Activated gamma-delta T cell treated with Interleukin-2 at 50 U/mL for 16 hours (primary cell): ENCODE measurements at regions not wholly inside any gene's neighbourhood (a gene's known extent, or its start where the extent isn't known, plus 50 kb on each side); places are given as distances from the start of the nearest gene placed in this dataset.
"Not testable (repeated sequence)": the region's sequence is repeated elsewhere in the genome, so short reads cannot be mapped to it uniquely, and the experiment has no call there.

Experiments
- DNase-seq: peaks from one replicate; pipeline ENCODE4 v3.0.0-alpha.2; 2020

DNA sequence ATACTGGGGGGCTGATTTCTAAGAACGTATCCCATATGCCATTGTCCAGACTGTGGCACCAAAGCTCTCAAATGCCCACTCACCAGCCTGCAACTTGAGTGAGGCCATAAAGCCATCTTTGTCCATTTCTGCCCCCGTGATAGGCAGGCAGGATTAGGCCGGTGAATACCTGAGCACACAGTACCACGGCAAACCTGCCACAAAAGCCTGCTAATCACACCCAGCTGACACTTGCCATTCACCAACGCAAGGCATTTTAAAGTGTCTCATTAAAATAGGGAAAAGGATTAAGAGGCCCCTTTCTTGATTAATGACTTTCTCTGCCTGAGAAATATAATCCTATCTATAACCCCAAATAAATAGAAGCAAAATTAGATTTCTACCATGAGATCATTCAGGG is 111.4 kb upstream of the NANOS1 start:
- DNase-seq: no peak

DNA sequence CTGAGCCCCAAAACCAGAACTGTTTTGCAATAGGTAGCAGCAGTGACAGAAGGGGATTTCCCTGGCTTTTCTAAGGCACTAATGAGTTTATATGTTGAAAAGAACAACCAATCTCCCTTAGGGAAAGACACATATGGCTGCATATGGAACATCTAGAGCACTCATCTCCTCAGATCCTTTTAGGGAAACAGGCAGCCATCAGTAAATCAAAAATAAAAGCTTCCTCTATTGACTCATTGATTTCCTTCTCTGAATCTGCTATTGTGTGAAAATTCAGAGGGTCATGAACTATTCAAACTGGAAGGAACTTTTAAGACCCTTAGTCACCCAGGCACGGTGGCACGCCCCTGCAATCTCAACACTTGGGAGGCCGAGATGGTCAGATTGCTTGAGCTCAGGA is 110.9 kb upstream of the NANOS1 start:
- DNase-seq: no peak

GRCh38 chr10:118920206-118920605 is 109.3 kb upstream of the NANOS1 start:
- DNase-seq: no peak

DNA sequence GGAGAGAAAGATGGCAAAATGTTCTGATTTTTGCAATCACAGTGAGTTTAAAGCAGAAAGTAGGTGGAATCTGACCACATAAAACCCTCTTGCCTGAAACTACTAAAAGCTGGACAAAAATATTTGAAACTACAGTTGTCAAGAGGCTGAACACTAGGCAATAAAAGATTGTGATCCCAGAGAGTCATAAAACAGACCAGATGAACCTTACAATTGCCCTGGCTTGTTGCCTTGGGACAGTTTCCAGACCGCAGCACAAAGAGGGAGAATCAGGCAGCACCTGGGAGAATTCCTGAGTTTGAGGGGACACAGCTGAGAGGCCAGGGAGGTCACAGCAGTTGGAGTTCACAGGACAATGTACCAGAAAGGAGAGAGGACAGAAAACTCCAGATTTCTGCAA is 107.3 kb upstream of the NANOS1 start:
- DNase-seq: no peak

DNA sequence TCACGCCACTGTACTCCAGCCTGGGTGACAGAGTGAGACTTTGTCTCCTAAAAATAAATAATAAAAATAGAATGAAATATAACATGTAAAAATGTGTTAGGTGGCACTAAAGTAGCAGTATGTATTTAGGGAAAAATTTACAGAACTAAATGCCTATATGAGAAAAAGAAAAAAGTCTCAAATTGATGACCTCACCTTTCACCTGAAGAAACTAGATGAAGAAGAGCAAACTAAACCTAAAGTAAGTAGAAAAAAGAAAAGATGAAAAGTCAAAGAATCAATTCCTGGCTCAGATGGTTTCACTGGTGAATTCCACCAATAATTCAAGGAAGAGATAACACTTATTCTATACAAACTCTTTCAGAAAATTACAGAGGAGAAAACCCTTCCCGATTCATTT is 106.5 kb upstream of the NANOS1 start:
- no peak for DNase-seq

DNA sequence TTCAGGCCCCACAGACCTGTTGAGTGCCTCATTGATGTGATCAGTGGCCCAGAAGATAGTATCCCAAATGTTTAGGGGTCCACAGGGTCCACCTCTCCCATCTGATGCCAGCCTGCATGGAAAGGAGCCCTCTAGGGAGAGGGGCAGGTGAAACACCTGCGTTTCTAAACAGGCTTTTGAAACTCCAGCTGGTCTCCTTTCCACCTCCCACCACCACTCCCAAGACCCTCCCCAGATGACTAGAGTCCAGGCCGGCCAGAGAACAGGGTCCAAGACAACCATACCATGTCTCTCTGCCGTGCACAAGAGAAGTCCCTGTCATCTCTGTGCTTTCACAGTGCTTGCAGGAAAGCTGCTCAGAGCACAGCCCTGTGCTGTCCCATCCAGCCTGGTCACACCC is 105.0 kb upstream of the NANOS1 start:
- no peak for DNase-seq

GRCh38 chr10:118925404-118926071 is 104.0 kb upstream of the NANOS1 start:
- no peak for DNase-seq

- DNase-seq: no peak
These were observed 103.5 kb upstream of the NANOS1 start for GRCh38 chr10:118926072-118926417.

DNA sequence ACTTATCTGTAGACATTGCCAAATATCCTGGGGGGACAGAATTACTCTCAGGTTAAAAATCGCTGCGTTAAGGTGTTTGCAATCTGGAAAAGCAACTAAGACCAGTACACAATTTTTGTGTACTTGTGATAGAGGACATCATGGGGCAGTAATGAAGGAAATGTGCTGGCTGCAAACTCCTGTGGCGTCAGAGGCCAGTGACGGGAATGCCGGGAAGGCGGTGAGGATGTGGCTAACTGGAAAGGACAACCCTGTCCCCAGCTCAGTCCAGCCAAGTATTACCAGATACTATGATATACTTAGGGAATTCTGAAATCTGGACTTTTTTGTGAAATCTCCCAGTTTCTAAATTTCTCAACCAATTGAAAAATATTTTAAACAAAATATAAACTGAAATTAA is 103.1 kb upstream of the NANOS1 start:
- no peak for DNase-seq

DNA sequence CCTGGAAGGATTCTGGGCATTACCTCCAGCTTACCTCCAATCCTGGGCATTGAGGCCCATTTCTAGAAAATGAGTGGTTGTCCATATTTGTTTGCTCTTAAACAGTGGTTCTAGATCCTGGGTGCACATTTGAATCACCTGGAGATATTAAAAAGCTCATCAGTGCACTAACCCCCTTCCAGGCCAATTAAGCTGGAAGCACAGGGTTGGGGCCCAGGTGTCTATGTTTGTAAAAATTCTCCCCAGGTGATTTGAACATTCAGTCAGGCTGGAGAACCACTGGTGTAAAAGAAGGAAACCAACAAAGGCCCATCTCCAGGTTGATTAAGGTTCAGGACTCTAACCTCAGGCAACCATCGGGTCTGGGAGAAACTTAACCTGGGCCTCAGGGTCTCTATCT is 102.6 kb upstream of the NANOS1 start:
- DNase-seq: no peak

DNA sequence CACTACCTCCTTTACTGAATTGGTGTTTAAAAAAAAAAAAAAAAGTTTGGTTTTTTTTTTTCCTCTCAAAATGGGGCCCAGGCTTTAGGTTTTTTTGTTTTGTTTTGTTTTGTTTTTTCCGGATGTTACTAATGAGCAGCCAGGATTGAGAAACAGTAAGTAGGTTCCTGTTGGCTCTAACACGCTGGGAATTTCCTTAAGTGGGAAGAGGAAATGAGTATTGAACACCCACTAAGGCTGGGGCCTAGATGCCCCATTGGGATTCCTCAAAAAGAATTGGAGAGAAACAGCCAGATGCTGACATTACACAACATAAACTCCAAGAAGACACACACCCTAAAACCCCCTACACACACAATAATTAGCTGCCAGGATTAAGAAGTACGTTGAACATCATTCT is 102.2 kb upstream of the NANOS1 start:
- DNase-seq: no peak

GRCh38 chr10:118930614-118931013 is 98.9 kb upstream of the NANOS1 start:
- no peak for DNase-seq

DNA sequence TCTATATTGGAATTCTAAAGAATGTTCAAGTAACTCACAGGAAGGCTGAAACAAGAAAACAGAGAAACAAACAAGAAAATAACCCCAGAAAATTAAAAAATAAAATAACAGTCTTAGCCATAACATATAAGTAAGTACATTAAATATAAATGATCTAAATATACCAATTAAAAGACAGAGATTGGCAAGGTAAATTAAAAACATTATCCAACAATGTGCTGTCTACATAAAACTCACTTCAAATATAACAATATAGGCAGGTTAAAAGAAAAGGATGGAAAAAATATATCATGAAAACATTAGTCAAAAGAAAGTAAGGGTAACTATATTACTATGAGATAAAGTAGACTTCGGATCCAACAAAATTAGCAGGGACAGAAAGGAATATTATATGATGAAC is 98.1 kb upstream of the NANOS1 start:
- DNase-seq: no peak

DNA sequence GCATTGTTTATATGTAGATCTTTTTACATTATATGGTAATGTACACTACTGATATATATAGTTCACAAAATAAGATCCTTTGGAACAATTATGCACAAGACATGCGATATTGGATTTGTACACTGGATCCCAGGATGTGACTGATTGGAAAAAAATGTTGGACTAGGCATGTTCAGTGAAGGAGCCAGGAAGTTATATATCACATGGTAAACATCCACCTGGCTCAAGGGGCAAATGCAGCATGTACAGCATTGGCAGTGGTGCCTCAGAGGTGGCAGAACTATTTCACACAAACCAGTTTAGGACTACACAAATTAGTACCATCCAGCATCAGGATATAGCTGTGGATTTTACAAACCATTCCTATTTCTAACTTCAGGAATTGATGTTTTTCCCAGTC is 97.4 kb upstream of the NANOS1 start:
- not testable (repeated sequence) for DNase-seq

GRCh38 chr10:118937226-118937625 is 92.3 kb upstream of the NANOS1 start:
- DNase-seq: no peak

DNA sequence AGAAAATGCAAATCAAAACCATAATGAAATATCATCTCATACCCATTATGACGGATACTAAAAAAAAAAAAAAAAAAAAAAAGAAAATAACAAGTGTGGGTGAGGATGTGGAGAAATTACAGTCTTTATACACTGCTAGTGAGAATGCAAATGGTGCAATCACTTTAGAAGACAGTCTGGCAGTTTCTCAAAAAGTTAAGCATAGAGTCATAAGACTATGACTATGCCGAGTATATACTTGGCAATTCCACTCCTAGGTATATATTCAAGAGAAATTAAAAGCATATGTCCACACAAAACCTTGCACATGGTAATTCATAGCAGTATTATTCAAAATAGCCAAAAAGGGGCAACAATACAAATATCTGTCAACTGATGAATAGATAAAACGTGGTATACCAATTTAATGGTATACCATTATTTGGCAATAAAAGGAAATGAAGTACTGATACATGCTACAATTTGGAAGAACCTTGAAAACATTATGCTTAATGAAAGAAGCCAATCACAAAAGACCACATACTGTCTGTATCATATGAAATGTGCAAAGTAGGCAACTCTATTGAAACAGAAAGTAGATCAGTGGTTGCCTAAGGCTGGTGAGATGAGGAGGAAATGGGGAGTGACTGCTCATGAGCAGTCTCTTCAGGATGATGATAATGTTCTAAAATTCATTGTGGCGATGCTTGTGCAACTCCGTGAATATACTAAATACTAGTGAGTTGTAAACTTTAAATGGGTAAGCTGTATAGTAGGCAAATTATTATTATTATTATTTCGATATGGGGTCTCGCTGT is 90.1 kb upstream of the NANOS1 start:
- no peak for DNase-seq

DNA sequence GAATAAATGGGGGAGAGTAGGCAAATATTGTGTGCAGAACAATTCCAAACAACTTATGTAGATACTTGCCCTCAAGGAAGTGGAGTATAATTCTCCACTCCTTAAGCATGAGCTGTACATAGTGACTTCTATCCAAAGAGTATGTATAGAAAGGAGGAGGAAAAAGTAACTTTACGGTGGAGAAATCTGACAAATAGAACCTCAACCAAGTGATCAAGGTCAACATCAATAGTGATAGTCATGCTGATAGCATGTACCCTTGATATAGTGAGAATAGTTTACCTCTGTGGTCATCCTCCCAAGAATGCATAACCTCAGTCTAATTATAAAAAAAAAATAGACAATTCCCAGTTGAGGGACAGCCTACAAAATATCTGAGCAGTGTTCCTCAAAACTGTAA is 89.1 kb upstream of the NANOS1 start:
- no peak for DNase-seq

DNA sequence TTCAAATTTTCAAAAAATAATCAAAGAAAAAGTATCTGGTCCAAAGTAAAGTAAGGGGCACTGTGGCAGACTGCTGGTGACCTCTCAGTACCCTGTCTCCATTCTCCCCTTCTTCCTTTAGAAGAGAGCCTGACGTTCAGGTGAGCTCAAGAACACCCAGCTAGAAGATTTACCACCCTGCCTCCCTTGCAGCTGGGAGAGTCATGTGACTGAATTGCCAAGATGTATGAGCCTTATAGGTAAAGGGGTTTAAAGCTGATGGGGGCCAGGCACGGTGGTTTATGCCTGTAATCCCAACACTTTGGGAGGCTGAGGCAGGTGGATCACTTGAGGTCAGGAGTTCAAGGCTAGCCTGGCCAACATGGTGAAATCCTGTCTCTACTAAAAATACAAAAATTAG is 86.3 kb upstream of the NANOS1 start:
- DNase-seq: no peak

- no peak for DNase-seq
These were observed 84.4 kb upstream of the NANOS1 start for GRCh38 chr10:118944959-118945633.

DNA sequence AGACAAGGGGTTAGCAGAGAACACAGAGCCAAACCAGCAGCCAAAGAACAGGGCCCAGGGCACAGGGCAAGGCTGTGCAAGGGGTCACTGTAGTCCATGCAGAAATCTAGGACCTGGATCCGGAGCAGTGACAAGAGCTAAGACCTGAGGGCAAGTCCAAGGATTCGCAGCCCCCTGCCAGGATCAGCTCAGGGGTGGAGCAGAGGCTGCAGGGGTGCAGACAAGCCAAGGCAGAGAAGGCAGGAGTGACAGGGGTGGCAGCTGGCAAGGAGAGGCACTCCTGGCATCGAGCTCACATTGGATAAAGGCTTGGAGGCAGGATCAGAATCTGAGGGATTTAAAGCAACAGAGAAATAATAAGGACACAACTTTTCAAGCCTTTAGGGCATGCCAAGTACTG is 80.7 kb upstream of the NANOS1 start:
- DNase-seq: no peak

DNA sequence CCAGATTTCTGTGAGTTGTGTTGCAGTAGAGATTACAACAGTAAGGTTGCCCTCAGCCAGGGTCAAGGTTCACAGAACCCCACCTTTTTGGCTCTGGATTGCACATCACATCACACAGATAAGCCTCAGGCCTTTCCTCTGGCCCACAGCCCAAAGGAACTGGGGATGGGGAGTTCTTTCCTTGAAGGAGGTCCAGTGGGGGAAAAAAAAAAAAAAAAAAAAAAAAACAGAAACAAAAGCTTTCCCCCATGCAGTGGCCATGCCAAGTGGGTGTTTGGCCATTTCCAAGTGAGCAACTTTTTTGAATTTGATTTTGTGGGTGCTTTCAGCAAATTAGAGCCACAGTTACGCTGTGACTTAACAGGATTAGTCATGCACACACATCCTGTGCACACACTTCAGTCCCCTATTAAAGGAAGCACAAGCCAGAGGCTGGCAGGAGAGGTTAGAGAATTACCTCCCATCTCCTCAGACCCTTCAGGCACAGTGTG is 79.3 kb upstream of the NANOS1 start:
- DNase-seq: no peak

GRCh38 chr10:118950997-118951637 is 78.4 kb upstream of the NANOS1 start:
- DNase-seq: no peak

DNA sequence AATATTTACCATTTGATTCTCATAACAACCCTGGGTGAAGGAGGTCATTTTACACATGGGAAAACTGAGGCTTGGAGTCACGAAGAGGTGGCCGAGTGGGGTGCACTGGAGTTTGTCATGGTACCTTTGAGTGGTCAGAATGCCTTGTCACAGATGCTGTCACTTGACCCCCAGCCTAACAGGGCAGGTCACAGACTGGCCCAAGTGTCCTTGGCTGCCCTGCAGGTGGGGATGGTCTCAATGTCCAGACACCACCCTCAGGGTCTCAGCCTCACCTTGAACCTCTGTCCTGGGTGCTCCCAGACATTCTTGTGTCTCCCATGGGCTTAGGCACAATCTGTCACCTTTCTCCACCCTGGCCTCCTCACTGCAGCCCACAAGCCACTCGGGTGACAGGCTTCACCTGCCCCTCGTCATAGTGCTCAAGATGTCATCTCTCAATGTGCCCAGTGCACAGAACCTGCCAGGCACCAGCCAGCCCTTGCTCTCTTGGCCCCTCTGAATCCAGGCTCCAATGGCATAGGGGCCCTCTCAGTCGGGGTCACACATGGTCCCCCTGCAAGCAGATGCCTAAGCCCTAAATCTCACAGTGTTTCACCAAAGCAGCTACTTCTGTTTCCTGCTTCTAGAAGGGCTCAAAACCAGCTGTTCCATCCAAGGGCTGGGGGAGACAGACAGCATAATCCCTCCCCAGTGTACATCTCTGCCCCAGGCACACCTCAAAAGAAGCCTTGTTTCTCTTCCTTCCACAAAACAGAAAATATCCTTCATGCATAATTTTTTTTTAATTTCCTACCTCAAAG is 76.8 kb upstream of the NANOS1 start:
- no peak for DNase-seq
